Brain microvascular endothelial cell (primary cell): ENCODE measurements at regions not wholly inside any gene's neighbourhood (a gene's known extent, or its start where the extent isn't known, plus 50 kb on each side); places are given as distances from the start of the nearest gene placed in this dataset.

ENCODE experiments used
- DNase-seq: peaks from one replicate; pipeline ENCODE4 v3.0.0-alpha.2; 2020
- H3K27ac ChIP-seq: fragments of 250-450 bp; sonication (Bioruptor Pico); 2 replicates; pipeline ENCODE4 v1.5.1; 2020; ENCODE audit warnings: mild to moderate bottlenecking, moderate library complexity
- H3K27me3 ChIP-seq: fragments of 250-450 bp; sonication (Bioruptor Pico); replicated peaks from 2 replicates; pipeline ENCODE4 v1.5.1; 2020; ENCODE audit warnings: mild to moderate bottlenecking
- H3K36me3 ChIP-seq: fragments of 250-450 bp; sonication (Bioruptor Pico); replicated peaks from 2 replicates; pipeline ENCODE4 v1.5.1; 2020; ENCODE audit warnings: mild to moderate bottlenecking
- H3K4me3 ChIP-seq: 2 replicates; pipeline ENCODE4 v1.5.1; 2011; ENCODE audit warnings: low read depth, mild to moderate bottlenecking, control low read depth, low read length, moderate library complexity
- CTCF ChIP-seq: IDR thresholded peaks from 2 replicates; pipeline ENCODE4 v1.5.1; 2011; ENCODE audit warnings: low read depth, mild to moderate bottlenecking, moderate library complexity, low read length, control low read depth, inconsistent platforms; ENCODE audit errors: missing control alignments
- in situ Hi-C: cut with HindIII; loops from 2 replicates; pipeline ENCODE4 v1.10.0; 2017; ENCODE audit warnings: low sequenced_read_pairs, low pct_ligation_motif_present

DNA sequence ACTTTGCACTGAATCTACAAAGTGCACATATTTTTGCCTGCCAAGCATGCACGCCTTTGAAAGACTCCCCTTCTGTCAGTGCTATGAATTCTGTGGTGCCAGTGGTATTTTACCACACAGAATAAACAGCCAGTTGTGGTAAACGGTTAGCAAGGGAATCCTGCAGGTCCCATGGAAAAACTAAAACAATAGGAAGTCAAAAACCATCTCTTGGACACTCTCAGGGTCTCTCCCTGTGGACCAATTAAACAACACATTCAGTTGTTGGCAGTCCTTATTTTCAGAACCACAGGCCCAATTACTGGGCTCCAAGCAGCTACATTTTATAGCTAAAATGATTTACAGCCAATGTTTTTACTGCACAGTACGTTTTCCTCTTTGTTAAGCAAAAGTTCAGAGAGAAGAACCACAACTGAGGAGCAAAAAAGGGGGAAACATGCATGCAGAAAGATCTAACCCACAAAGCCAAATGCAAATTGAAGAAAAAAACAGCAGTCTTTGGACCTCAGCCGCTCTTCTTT, 116.9 kb downstream of the KCTD12 start:
- in situ Hi-C loops: no loop called here

GRCh38 chr13:76768384-76768783, 117.8 kb downstream of the KCTD12 start:
- no peaks in the 10 kb centered on the region for H3K36me3 ChIP-seq
- no peak for TF ChIP-seq CTCF
- no peak overlapping the region for H3K27ac ChIP-seq
- H3K4me3 ChIP-seq: no peak overlapping the region
- no peak for DNase-seq
- H3K27me3 ChIP-seq: no peaks in the 10 kb centered on the region
- in situ Hi-C loops: no loop called here

More for the DNA sequence above, 116.9 kb downstream of the KCTD12 start:
- no peak for TF ChIP-seq CTCF
- Histone ChIP-seq H3K27ac (no peak overlapping the region), H3K4me3 (no peak overlapping the region), H3K27me3 (no peaks in the 10 kb centered on the region), H3K36me3 (no peaks in the 10 kb centered on the region)
- DNase-seq: no peak

DNA sequence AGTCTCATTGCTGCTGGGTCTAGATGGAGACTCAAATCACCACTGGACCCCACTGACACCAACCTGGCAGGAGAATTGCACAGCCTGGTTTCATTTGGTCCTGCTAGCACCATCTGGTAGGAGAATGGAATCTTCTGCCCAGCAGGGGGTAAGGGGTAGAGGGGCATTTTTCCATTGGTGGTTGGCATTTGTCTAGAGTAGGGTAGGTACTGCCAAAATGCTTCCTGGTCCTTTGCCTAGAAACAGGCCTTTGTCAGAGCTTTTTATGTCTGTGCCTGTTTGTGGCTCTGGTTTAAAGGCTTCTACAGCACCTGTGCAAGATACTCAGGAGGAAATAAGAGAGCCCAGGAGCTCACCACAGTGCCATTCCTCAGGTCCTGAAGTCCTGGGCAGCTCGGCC, 121.3 kb downstream of the KCTD12 start:
- Histone ChIP-seq H3K36me3 (no peaks in the 10 kb centered on the region), H3K27ac (no peak overlapping the region), H3K4me3 (no peak overlapping the region), H3K27me3 (no peaks in the 10 kb centered on the region)
- no peak for DNase-seq
- no peak for TF ChIP-seq CTCF
- in situ Hi-C loops: no loop called here

DNA sequence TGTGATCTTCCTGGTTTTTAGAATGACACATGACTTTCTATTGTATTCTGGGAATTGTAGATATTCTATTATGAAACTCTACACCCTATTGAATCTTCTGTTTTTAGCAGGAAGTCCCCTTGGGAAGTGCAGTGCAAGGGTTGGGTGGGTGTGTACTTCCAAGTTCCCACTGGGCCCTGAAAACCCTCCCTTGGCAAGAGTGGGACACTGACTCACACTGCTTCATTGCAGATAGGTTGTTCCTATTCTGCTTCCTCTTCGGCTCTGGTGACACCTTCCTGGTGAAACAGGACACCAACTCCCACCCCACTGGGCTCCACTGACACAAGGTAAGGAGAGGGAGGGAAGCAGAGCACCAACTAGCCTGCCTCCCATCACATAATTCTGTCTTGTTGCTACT, 121.8 kb downstream of the KCTD12 start:
- DNase-seq: peak; percentile 46
- H3K36me3 ChIP-seq: no peaks in the 10 kb centered on the region
- no peak overlapping the region for H3K4me3 ChIP-seq
- no peak overlapping the region for H3K27ac ChIP-seq
- in situ Hi-C loops: no loop called here
- no peaks in the 10 kb centered on the region for H3K27me3 ChIP-seq
- TF ChIP-seq CTCF: no peak

GRCh38 chr13:76762721-76763120, 123.5 kb downstream of the KCTD12 start:
- Histone ChIP-seq H3K27ac (no peak overlapping the region), H3K27me3 (no peaks in the 10 kb centered on the region), H3K4me3 (no peak overlapping the region), H3K36me3 (no peaks in the 10 kb centered on the region)
- in situ Hi-C loops: no loop called here
- DNase-seq: no peak
- TF ChIP-seq CTCF: no peak

GRCh38 chr13:76759877-76760276, 126.3 kb downstream of the KCTD12 start:
- Histone ChIP-seq H3K27me3 (no peaks in the 10 kb centered on the region), H3K4me3 (no peak overlapping the region), H3K36me3 (no peaks in the 10 kb centered on the region), H3K27ac (no peak overlapping the region)
- DNase-seq: peak; percentile 90
- in situ Hi-C loops: no loop called here
- TF ChIP-seq CTCF: peak; percentile 52
